ENCODE measurements at regions not wholly inside any gene's neighbourhood (a gene's known extent, or its start where the extent isn't known, plus 50 kb on each side); places are given as distances from the start of the nearest gene placed in this dataset.

DNA sequence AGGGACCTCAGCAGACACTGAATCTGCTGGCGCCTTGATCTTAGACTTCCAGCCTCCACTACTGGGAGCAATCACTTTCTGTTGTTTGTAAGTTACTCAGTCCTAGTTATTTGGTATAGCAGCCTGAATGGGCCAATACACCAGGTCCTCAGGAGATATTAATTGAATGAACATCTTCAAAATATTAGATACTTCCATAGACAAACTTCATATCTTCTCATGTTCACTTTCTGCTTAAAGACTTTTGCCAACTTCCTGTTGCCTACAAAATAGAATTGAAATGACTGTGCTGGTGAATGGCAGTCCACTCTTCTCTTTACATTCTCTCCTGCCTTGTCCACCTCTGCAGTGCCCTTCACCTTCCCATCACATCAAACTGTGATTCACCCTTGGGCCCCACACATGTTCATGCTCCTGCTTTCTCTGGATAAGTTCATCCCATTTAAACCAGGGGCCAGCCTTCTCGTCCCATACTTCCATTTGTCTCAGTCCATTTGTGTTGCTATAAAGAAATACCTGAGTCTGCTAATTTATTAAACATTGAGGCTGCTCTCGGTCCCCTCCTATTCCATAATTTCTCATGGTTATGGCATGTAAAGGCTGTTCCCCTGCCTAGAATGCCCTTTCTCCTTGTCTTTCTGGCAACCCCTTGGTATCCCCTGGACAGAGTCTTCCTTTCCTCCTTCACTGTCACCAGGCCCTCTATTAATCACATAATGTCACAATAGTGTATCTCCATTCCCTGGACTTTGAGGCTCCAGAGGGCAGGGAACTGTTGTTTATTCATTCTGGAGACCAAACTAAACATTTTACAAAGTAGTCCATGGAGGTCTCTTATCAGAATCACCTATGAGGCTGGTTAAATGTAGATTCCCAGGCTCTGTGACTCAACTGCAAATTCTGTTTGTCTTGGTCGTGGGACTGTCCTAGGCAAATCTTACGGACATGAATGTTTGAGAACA is 148.3 kb upstream of the TMEM170B start:
- no peaks in the 10 kb centered on the region for H3K9me3 ChIP-seq (ENCODE audit: low read length)
- ChIA-PET POLR2A (interaction anchor here (1.7 kb wide), 1 partner anchor 21 kb away, joined by 10 read pairs; no protein-coding TSS in a partner anchor), CTCF (ENCODE audit: low intra/inter-chr PET ratio, low total read pairs) (no interaction called here)
- no peak for FAIRE-seq
- ATAC-seq, result no peak
- in situ Hi-C loops (cut with HindIII; ENCODE audit: extremely low pct_ligation_motif_present, low pct_unique_long_range_greater_than_20kb), result no loop called here
- H3K4me2 ChIP-seq (ENCODE audit: low read depth, low read length), result no peak overlapping the region
- H3K4me3 ChIP-seq (replicated peaks in 1 of 3; ENCODE audit: insufficient read depth in 1 of 3, low read depth in 2 of 3, low read length in 3 of 3), result no peak overlapping the region
- WGBS (ENCODE audit: low lambda C conversion rate), result 92% methylated on average over 5 of the region's 5 CpGs
- no peaks in the 10 kb centered on the region for H3K27me3 ChIP-seq (ENCODE audit: control insufficient read depth in 1 of 2, insufficient read depth in 2 of 2, low read length in 2 of 2)
- no peak overlapping the region for H3K9ac ChIP-seq (ENCODE audit: insufficient read depth, low read depth, low read length)
- no peaks in the 10 kb centered on the region for H4K20me1 ChIP-seq (ENCODE audit: insufficient read depth, low read length)
- H3K27ac ChIP-seq (ENCODE audit: extremely low read length, insufficient read depth, low read length), result peak overlapping the region; percentile 44
- H3K4me1 ChIP-seq (ENCODE audit: insufficient read depth, low read length), result peaks cover 83% of the 10 kb centered on the region
- H2AFZ ChIP-seq (ENCODE audit: low read length), result no peak overlapping the region
- intact Hi-C loops (cut with micrococcal nuclease; ENCODE audit: unreplicated experiment), result no loop called here
- peak; percentile 50 for DNase-seq (ENCODE audit: low spot score)
- no peaks in the 10 kb centered on the region for H3K36me3 ChIP-seq (replicated peaks in 1 of 2; ENCODE audit: control insufficient read depth in 1 of 2, insufficient read depth in 2 of 2, low read length in 2 of 2)
- BruUV-seq (replicated peaks), result no TSS peak
- H3K79me2 ChIP-seq (ENCODE audit: insufficient read depth, low read length), result peaks cover 7% of the 10 kb centered on the region
- TF ChIP-seq KMT2B (CRISPR knock-in tag; IDR thresholded peaks at IDR 0.05), result peak; percentile 11; the same call in 1 of the 2 replicates
- peak; percentile 51; the same call in 1 of the 2 replicates for TF ChIP-seq PHF21A (CRISPR knock-in tag; IDR thresholded peaks at IDR 0.05)
- no peak for TF ChIP-seq CAMTA2 (CRISPR knock-in tag; IDR thresholded peaks at IDR 0.05; ENCODE audit: borderline replicate concordance)
- TF ChIP-seq CHD4 (IDR thresholded peaks at IDR 0.05; ENCODE audit: borderline replicate concordance, low read length), result peak; percentile 22; the same call in 1 of the 2 replicates
- no peak for TF ChIP-seq ESRRA (CRISPR knock-in tag; IDR thresholded peaks at IDR 0.05; ENCODE audit: low read depth)
- TF ChIP-seq MIER3 (CRISPR knock-in tag; IDR thresholded peaks at IDR 0.05; ENCODE audit: borderline replicate concordance), result 0 out of 2 replicates have a peak, but pooled peaks have one; percentile 20
- TF ChIP-seq, protein P1, sequence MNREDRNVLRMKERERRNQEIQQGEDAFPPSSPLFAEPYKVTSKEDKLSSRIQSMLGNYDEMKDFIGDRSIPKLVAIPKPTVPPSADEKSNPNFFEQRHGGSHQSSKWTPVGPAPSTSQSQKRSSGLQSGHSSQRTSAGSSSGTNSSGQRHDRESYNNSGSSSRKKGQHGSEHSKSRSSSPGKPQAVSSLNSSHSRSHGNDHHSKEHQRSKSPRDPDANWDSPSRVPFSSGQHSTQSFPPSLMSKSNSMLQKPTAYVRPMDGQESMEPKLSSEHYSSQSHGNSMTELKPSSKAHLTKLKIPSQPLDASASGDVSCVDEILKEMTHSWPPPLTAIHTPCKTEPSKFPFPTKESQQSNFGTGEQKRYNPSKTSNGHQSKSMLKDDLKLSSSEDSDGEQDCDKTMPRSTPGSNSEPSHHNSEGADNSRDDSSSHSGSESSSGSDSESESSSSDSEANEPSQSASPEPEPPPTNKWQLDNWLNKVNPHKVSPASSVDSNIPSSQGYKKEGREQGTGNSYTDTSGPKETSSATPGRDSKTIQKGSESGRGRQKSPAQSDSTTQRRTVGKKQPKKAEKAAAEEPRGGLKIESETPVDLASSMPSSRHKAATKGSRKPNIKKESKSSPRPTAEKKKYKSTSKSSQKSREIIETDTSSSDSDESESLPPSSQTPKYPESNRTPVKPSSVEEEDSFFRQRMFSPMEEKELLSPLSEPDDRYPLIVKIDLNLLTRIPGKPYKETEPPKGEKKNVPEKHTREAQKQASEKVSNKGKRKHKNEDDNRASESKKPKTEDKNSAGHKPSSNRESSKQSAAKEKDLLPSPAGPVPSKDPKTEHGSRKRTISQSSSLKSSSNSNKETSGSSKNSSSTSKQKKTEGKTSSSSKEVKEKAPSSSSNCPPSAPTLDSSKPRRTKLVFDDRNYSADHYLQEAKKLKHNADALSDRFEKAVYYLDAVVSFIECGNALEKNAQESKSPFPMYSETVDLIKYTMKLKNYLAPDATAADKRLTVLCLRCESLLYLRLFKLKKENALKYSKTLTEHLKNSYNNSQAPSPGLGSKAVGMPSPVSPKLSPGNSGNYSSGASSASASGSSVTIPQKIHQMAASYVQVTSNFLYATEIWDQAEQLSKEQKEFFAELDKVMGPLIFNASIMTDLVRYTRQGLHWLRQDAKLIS (CRISPR knock-in tag; IDR thresholded peaks at IDR 0.05), result no peak
- TF ChIP-seq ZNF264 (CRISPR knock-in tag; IDR thresholded peaks at IDR 0.05), result no peak
- peak; percentile 65; the same call in 1 of the 2 replicates for TF ChIP-seq HNF1B (CRISPR knock-in tag; IDR thresholded peaks at IDR 0.05)
- TF ChIP-seq NCOA1 (CRISPR knock-in tag; IDR thresholded peaks at IDR 0.05), result no peak
- TF ChIP-seq ELF4 (CRISPR knock-in tag; IDR thresholded peaks at IDR 0.05; ENCODE audit: borderline replicate concordance), result peak; percentile 51; the same call in 1 of the 2 replicates
- TF ChIP-seq POGZ (CRISPR knock-in tag; IDR thresholded peaks at IDR 0.05), result peak; percentile 11; the same call in 1 of the 2 replicates
- no peak for TF ChIP-seq KLF16 (CRISPR knock-in tag; IDR thresholded peaks at IDR 0.05)
- 0 out of 2 replicates have a peak, but pooled peaks have one; percentile 24 for TF ChIP-seq ZNF607 (CRISPR knock-in tag; IDR thresholded peaks at IDR 0.05; ENCODE audit: borderline replicate concordance)
- peak; percentile 29; the same call in 1 of the 2 replicates for TF ChIP-seq HNF4A (CRISPR knock-in tag; IDR thresholded peaks at IDR 0.05)
- peak in 1 of 2 experiments; percentile 43; a peak in 2 of 4 replicates for TF ChIP-seq EP300 (IDR thresholded peaks at IDR 0.05; ENCODE audit: low read depth in 2 of 2, low read length in 2 of 2)
- no peak for TF ChIP-seq EP300 (CRISPR knock-in tag; IDR thresholded peaks at IDR 0.05; ENCODE audit: borderline replicate concordance)
- peak in 1 of 2 experiments; percentile 17; a peak in 1 of 4 replicates for TF ChIP-seq MAFK (conservative IDR thresholded peaks at IDR 0.05 in 1 of 2, IDR thresholded peaks at IDR 0.05 in 1 of 2; ENCODE audit: low read length in 2 of 2)
- no peak for TF ChIP-seq TBX3 (IDR thresholded peaks at IDR 0.05; ENCODE audit: borderline replicate concordance)

All from HepG2 (cell line).